PC-9 (cell line): ENCODE measurements at regions not wholly inside any gene's neighbourhood (a gene's known extent, or its start where the extent isn't known, plus 50 kb on each side); places are given as distances from the start of the nearest gene placed in this dataset.

ENCODE experiments used
- EZH2 ChIP-seq: fragments of 200-600 bp; sonication (generic); IDR thresholded peaks from 2 replicates; pipeline ENCODE4 v1.8.0; 2017; ENCODE audit warnings: antibody characterized with exemption, low read depth
- TF ChIP-seq, protein P1 (sequence below): fragments of 200-600 bp; sonication (generic); conservative IDR thresholded peaks from 2 replicates; pipeline ENCODE4 v1.6.1; 2017; ENCODE audit warnings: mixed run types, antibody characterized with exemption, mild to moderate bottlenecking, moderate library complexity

GRCh38 chr13:83086948-83087347, 795.3 kb downstream of the SLITRK1 start:
- TF ChIP-seq, protein P1, sequence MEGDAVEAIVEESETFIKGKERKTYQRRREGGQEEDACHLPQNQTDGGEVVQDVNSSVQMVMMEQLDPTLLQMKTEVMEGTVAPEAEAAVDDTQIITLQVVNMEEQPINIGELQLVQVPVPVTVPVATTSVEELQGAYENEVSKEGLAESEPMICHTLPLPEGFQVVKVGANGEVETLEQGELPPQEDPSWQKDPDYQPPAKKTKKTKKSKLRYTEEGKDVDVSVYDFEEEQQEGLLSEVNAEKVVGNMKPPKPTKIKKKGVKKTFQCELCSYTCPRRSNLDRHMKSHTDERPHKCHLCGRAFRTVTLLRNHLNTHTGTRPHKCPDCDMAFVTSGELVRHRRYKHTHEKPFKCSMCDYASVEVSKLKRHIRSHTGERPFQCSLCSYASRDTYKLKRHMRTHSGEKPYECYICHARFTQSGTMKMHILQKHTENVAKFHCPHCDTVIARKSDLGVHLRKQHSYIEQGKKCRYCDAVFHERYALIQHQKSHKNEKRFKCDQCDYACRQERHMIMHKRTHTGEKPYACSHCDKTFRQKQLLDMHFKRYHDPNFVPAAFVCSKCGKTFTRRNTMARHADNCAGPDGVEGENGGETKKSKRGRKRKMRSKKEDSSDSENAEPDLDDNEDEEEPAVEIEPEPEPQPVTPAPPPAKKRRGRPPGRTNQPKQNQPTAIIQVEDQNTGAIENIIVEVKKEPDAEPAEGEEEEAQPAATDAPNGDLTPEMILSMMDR, result no peak
- TF ChIP-seq EZH2, result no peak
